ENCODE measurements at regions not wholly inside any gene's neighbourhood (a gene's known extent, or its start where the extent isn't known, plus 50 kb on each side); places are given as distances from the start of the nearest gene placed in this dataset.
"Not testable (repeated sequence)": the region's sequence is repeated elsewhere in the genome, so short reads cannot be mapped to it uniquely, and the experiment has no call there.

DNA sequence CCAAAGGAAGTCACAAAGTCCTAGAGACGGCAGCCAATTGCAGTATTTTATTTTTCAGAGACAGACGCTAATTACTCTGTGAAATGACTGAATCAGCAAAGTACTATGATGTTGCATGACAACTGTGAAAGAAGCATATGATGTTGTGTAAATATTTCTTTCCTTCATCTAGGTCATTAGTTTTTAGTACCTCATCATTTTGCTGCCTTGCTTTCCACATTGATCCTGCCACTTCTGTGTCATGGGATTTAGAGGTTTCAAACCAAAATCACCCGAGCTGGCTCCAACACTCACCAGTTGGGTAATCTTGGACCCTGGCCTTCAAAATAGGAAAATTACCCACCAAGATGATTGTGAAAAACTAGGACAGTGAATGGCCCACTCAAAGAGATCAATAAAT is 585.2 kb downstream of the ACTL7B start:
- DNase-seq (ENCODE audit: insufficient read length, low spot score) (no peak), FAIRE-seq (no peak)

DNA sequence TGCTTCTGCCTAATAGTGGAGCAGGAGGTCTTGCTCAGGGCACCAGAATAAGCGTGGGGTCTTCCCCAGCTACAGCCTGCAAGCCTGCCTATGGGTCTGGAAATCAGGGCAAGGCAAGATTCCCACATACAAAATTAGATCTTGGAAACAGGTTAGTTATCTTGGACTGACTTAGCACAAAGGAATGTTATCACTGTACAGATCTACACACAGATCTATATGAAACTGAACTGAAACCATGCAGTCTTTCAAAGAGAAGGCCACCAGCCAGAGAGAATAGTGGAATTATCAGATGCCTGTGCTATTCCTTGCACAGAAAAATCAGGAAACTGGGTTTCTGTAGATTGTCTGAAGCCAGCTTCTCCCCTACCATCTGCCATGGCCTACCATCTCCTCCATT is 585.7 kb downstream of the ACTL7B start:
- DNase-seq (ENCODE audit: insufficient read length, low spot score): no peak
- FAIRE-seq: no peak

DNA sequence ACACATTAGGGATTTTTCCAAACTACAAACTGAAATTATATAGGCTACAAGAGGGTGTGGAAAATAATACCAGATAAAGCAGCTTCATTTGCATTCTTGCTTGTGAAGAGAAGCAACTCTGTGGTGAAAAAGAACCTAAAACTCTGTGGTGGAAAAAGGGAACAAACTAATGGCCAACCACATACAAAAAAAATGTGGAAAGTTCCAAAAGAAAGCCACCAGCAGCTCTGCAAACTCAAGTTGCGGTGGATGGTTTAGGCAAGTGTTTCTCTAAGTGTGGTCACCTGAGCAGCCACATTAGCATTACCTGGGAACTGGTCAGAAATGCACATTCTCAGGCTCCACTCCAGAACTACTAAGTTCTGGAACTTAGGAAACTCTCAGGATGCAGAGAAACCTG is 586.4 kb downstream of the ACTL7B start:
- FAIRE-seq: no peak
- DNase-seq (ENCODE audit: insufficient read length, low spot score): no peak

DNA sequence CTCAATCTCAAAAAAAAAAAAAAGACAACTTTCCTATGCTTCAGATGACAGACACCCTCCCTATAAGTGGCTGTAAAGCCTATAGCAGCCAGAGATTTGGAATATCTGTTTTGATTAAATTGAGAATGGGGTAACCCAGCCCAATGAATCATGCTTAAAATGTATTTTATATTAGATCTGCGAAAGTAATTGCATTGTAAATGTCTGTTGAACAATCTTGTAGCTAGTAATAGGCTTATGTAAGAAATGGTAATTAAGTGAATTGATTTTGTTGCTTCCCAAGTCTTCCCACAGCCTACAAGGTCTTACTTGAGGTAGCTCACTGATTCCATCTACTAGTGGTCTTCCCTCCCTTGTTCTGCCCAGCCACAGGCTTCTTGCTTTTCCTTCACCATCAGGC is 590.7 kb downstream of the ACTL7B start:
- DNase-seq (ENCODE audit: insufficient read length, low spot score) (no peak), FAIRE-seq (no peak)

DNA sequence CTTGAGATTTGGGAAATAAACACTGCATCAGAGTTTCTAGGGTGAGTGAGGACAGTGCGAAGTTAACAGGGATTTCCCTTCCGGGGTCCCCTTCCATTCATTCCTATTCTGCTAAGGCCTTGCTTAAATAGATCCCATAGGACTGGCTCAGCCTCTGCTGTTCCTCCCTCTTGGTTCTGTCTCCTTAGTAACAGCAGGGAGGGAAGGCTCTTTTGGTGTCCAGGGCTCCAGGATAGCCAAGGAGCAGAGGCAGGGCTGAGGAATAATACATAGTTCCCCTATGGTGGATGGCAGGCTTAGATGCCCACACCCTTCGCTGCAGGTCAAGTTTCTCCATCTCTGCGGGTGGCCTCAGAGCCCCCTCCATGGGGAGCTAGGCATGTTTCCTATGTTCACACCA is 591.7 kb downstream of the ACTL7B start:
- DNase-seq (ENCODE audit: insufficient read length, low spot score) (no peak), FAIRE-seq (no peak)

DNA sequence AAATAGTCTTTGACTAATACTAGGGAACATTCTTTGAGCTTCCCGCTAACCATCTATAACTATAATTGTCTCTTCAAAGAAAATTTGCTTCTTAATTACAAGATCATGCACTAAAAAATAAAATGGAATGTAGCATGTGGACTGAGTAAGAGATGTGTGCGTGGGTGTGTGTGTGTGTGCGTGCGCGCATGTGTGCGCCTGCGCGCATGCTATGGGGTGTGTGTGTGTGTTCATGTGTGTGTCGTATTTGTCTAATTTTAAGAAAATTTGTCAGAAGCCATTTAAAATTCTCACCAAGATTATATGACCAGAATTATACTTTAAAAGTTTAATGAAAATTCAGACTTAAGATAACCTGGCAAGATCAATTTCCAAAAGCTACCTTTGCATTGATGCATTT is 593.0 kb downstream of the ACTL7B start:
- FAIRE-seq (no peak), DNase-seq (ENCODE audit: insufficient read length, low spot score) (no peak)

DNA sequence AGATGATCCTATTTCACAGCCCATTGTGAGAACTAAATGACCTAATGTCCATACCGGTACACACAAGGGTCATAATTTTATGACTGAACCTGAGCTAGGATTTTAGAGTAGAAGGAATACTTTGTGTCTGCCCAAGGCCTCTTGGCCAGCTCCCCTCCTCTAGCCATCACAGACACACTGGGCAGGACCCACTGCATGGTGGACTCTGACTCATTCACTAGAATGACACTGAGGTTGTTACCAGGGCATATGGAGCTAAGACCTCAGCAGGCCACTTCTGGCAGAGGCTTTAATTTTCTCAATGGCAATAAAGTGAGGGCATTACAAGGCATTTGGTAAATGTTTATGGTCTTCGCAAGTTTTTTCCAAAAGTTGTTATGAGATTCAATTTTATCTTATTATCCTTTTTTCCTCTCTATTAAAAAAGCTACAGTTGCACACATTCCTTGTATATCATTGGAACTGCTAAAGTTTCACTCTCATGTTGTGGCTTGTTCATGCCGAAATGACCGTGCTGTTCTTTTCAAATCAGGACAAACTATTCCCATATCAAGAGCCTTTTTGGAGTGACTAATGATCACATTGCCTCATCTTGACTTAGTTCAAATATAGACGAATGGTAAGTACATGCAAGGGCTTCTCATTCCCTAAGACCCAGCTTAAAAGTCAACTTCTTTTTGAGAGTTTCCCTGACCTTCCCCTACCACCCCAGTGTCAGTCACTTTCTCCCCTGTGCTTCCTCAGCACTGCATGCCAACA is 595.7 kb downstream of the ACTL7B start:
- DNase-seq (ENCODE audit: insufficient read length, low spot score) (no peak), FAIRE-seq (no peak)

DNA sequence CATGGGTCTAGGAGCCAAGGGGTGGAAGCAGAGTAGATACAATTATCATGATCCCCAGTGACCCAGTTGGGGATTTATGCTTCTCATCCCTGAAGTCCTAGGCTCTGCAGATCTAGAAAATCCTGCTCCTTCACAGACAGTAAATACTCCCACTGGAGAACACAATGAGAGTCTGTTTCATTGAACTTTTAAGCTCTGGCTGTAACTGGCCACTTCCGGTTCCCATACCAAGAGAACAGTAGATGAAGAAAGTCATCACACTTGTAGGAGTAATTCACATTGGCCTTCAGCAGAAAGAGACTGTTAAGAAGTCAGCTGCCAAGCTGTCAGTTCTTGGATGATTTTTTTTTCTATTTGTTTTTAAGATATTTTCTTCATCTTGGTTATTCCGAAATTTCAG is 597.1 kb downstream of the ACTL7B start:
- no peak for DNase-seq (ENCODE audit: insufficient read length, low spot score)
- no peak for FAIRE-seq

DNA sequence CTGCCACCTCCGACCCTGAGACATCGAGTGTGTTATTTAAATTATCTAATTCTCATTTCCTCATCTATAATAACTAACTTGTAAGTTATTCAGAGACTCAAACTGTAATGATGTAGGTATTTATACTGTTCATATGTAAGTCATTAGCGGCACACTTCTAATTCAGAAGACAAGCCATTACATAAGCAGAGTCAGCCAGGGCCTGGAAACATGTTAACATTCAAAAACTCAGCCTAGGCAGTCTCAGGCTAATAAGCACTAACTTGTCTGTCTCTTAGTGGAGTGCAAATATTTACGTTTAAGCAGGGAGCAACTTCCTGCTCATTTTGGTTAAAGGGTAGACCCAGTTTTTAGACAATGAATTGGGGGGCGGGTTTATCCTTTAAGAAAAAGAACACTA is 598.4 kb downstream of the ACTL7B start:
- FAIRE-seq: no peak

DNA sequence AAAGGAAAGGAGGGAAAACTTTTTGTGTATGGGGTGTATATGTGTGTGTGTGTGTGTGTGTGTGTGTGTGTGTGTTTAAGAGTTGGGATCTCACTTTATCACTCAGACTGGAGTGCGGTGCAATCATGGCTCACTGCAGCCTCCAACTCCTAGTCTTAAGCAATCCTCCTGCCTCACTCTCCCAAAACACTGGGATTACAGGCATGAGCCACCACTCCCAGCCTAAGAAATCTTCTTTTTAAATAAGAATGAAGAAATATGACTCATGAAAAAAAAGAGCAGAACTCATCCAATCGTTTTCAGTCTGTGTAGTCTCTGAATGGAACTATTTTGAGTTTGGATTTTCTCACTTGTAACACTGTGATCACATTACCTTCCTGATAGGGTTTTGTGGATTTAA is 601.5 kb downstream of the ACTL7B start:
- FAIRE-seq (no peak), DNase-seq (ENCODE audit: insufficient read length, low spot score) (no peak)

More for the DNA sequence above, 598.4 kb downstream of the ACTL7B start:
- DNase-seq (ENCODE audit: insufficient read length, low spot score): no peak

DNA sequence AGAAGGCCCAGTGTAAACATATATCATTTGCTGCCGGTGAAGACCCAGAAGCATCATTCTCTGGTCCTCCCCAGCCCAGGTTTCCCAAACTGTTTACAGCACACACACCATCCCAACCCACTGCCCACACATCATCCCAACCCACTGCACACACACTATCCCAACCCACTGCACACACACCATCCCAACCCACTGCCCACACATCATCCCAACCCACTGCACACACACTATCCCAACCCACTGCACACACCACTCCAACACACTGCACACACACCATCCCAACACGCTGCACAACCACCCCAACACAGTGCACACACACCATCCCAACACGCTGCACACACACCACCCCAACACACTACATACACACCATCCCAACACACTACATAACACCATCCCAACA is 608.4 kb downstream of the ACTL7B start:
- DNase-seq (ENCODE audit: insufficient read length, low spot score): not testable (repeated sequence)
- peak; percentile 98 for FAIRE-seq

DNA sequence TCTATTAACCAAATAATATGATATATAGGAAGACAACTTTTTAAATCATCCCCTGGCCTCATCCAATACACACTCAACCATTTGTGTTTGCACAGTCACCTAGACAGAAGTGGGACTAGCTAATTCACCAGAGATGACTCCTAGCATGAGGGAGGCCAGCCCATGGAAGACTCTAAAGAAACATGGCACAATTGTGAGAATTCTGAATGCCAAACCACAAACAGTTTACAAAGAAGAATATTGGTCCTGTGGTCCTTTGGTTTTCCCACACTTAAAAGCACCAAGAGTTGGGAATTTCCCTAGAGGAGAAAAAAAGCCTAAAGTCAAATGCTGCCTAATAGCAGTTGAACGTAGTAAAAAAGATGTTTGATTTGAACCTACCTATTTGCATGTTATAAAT is 609.9 kb downstream of the ACTL7B start:
- DNase-seq (ENCODE audit: insufficient read length, low spot score) (no peak), FAIRE-seq (no peak)

DNA sequence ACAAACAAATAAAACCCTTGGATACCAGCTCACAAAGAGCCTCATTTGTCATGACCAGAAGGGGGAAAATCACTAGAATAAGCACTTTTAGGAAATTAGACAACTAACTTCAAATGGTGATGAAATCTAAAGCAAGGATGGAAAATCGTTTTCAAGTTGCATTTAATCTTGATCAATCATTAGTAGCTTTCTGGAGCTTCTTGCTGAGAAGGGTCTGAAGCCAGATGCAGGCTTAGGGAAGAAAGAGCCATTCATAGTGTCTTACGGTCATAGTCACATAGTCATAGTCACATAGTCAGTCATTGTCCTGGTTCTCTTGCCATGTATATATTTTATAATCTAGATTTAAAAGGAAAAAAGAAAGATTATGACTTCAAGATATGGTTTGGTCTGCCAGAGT is 610.5 kb downstream of the ACTL7B start:
- no peak for FAIRE-seq
- DNase-seq (ENCODE audit: insufficient read length, low spot score): no peak

DNA sequence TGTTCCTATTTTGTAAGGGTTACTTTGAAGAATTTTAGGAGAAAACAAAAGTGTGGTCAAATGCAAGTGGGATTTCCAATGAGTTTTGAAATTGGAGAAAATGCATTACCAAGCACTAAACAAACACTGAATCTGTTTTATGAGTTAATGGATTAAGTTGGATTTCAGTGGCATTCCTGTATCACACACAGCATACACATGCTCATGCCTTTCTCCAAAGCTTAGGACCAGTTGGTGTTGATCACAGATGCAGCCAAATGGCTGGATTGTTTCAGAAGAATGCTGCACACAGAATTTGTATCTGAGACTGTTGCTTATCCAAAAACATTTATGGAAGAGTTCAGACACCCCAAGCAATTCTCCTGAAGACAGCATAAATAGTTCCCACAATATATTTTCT is 611.1 kb downstream of the ACTL7B start:
- no peak for FAIRE-seq
- DNase-seq (ENCODE audit: insufficient read length, low spot score): no peak

DNA sequence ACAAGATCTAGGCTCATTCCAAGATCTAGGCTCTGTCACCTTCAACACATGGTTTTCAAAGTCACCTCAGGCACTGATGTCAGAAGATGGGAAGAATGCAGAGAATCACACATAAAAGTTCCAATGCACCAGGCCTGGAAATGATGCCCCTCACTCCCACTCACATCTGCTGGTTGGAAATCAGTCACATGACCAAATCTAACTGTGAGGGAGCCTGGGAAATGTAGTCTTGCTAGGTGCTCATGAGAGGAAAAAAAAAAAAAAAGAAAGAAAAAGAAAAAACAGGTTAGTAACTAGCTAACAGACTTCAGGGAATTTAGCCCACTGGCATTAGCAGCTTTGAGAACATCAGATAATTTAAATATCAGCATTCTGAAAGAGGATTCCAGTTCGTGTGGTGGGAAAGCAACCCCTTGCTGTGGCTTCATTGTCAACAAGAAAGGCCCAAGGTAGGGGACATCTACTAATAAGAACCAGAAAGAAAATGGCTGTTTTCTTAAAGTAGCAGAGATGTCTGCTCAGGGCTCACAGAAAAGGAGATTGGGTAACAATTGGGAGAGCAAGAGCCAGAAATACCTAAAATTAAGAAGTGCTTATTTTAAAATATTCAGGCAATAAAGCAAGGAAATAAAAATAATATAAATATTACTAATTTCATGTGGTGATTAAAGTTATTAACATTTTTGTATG is 614.3 kb downstream of the ACTL7B start:
- no peak for FAIRE-seq

DNA sequence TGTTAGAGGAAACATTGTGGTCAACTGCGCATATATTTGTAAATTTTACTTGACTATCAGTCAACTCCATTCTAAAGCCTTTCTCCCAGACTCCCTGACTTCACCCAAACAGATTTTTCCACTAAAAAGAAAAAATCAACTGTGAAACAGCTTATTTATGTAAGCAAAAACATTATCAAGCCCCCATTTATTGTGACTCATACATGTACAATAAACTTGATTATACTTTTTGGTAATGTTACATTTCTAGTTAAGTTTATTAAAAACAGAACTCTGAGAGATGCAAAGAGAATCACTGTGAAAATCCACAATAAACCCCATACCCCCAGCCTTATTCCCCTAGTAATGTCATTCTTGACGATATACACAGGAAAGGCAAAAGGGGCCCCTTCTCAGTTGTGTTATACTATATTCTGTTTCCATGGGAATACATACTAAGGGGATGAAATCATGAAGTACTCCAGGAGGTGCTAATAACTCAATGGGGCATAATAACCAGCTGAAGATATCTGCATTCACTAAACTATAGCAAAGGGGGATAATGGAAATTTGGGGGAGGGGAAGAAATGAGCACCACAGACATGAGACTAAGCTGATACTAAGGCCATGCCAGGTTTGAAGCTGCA is 616.0 kb downstream of the ACTL7B start:
- DNase-seq (ENCODE audit: insufficient read length, low spot score) (no peak), FAIRE-seq (no peak)

More for the DNA sequence above, 614.3 kb downstream of the ACTL7B start:
- DNase-seq (ENCODE audit: insufficient read length, low spot score): no peak

DNA sequence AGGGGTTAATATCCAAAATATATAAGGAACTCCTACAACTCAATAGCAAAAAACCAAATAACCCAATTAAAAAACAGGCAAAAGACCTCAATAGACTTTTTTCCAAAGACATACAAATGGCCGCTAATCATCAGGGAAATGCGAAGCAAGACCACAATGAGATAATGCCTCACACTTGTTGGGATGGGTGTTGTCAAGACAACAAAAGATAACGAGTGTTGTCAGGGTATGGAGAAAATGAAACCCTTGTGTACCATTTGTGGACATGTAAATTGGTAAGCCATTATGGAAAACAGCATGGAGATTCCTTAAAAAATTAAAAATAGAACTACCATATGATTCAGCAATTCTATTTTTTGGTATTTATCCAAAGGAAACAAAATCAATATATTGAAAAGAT is 620.2 kb downstream of the ACTL7B start:
- DNase-seq (ENCODE audit: insufficient read length, low spot score) (no peak), FAIRE-seq (no peak)

DNA sequence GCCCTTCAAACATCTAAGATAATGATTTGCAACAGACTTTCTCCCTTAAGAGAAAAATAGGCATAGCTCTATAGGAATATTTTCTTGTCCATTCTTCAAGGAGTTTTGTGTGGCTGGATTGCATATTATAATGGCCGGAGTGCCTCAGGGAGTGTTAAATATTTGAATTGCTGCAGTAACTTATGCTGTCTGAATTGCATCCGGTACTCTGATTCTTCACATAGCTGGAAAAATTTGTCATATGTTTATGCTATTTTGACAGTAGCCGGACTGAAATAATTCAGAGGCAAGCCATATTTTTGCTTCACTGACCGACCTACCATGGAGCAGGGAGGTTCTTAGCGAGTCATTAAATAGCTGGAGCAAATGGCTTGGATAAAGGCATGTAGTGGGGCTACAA is 621.0 kb downstream of the ACTL7B start:
- no peak for FAIRE-seq
- no peak for DNase-seq (ENCODE audit: insufficient read length, low spot score)

DNA sequence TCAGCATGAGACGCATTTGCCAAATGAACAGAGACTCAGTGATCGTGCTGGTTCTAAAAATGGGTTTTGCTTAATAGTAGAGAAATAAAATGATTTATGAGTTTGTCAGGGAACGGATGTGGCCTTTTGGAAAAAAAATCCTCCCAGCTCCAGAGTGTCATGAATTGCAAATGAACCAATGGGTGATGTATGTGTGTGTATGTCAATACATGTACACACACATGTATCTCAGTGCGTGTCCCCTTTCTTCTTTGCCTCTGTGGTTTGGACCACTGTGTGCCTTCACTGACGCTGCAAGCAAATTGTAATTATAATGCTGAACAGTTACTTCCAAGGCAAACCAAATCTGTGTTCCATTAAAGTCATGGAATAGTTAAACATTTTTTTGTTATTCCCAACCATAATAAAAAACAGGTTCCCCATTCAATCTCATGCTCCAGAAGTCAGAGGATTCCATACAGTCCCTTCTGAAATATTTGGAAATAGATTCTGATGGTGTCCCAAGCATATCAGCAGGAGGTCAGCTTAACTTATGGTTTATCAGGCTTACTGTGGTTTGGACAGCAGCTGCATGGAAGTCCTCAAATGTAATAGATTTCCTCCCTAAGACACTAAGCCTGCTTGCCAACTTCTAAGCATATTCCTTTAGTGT is 630.5 kb downstream of the ACTL7B start:
- FAIRE-seq (no peak), DNase-seq (ENCODE audit: insufficient read length, low spot score) (no peak)

DNA sequence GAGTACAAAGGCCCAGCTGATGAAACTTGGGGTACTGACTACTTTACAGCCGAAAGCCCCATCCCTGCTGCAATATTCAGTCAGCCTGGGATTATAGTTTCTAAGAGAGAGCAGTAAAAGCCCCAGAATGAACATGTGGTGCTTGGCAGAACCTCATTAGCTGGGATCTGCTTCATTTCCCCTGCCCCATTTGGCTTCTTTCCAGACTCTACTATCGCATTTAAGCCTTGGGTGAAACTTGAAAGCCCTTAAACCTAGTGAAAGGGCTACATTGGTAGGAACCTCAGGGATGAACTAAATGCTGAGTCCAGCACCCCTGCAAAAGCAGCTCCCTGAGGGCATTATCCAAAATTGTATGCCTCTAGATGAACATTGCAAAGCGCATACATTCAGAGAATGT is 631.1 kb downstream of the ACTL7B start:
- DNase-seq (ENCODE audit: insufficient read length, low spot score) (no peak), FAIRE-seq (no peak)

DNA sequence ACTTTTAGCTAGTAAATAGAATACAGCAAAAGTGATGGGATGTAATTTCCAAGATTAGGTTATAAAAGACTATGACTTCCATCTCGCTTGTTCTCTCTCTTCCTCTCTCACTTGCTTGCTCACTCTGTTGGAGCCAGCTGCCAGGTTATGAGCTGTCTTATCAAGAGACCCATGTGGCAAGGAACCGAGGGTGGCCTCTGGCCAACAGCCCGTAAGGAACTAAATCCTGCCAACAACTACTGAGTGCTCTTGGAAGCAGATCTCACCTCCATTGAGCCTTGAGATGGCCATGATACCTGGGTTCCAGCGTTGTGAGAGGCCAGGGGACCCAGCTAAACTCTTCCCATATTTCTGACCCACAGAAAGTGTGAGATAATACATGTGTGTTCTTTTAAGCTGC is 636.1 kb downstream of the ACTL7B start:
- FAIRE-seq (no peak), DNase-seq (ENCODE audit: insufficient read length, low spot score) (no peak)

Measured in HTR-8/SVneo (cell line).